ENCODE measurements at regions not wholly inside any gene's neighbourhood (a gene's known extent, or its start where the extent isn't known, plus 50 kb on each side); places are given as distances from the start of the nearest gene placed in this dataset.

DNA sequence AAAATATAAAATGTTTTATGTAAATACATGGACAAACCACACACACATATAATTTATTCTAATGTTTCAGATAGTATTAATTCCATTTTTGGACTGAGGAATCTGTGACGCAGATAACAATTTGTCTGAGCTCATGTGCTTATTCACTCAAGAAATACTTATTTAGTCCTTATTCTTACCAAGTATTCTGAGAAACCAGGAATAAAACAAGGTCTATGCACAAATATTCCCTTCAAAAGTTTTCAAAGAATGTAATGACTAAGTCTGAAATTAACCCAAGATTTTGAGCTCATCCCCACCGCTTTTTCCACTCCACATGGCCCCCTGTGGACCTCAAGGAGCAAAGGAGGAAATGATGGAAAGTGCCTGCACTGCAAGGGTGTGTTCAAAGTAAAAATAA, 1022.3 kb downstream of the EFNA5 start:
- H3K4me1 ChIP-seq, result no peaks in the 10 kb centered on the region
- H3K27me3 ChIP-seq, result no peaks in the 10 kb centered on the region
- DNase-seq, result no peak
- no peak overlapping the region for H3K27ac ChIP-seq
- TF ChIP-seq, protein P1, sequence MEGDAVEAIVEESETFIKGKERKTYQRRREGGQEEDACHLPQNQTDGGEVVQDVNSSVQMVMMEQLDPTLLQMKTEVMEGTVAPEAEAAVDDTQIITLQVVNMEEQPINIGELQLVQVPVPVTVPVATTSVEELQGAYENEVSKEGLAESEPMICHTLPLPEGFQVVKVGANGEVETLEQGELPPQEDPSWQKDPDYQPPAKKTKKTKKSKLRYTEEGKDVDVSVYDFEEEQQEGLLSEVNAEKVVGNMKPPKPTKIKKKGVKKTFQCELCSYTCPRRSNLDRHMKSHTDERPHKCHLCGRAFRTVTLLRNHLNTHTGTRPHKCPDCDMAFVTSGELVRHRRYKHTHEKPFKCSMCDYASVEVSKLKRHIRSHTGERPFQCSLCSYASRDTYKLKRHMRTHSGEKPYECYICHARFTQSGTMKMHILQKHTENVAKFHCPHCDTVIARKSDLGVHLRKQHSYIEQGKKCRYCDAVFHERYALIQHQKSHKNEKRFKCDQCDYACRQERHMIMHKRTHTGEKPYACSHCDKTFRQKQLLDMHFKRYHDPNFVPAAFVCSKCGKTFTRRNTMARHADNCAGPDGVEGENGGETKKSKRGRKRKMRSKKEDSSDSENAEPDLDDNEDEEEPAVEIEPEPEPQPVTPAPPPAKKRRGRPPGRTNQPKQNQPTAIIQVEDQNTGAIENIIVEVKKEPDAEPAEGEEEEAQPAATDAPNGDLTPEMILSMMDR (IDR thresholded peaks at IDR 0.05), result no peak
- 78 to 82% methylated on average over 2 of the region's 2 CpGs for WGBS, 2 donors
- no peak for ATAC-seq
- intact Hi-C loops (cut with DNase I), result no loop called here
- H3K4me3 ChIP-seq, result no peak overlapping the region
- H3K36me3 ChIP-seq, result no peaks in the 10 kb centered on the region
- H3K9me3 ChIP-seq, result peaks cover 0 to 15% (median 0%) of the 10 kb centered on the region in 11 donors

DNA sequence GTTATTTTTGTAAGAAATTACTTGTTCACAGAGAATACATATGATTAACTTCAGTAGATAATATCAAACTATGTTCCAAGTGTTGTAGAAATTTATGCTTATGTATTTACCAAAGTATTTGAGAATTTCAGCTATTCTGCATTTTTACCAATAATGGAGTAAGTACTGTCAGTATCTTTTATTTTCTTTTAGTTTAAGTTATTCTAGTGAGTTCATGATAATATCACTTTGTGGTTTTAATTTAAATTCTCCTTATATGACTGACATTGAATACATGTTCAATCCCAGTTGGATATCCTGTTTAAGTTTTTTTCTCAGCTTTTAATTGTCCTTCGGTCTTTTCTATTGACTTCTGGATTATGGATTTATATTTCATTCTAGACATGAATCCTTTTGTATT, 1024.6 kb downstream of the EFNA5 start:
- no peak for DNase-seq
- no peaks in the 10 kb centered on the region for H3K9me3 ChIP-seq
- H3K4me3 ChIP-seq, result no peak overlapping the region
- H3K27ac ChIP-seq, result no peak overlapping the region
- intact Hi-C loops (cut with DNase I), result no loop called here
- 92 to 97% methylated on average over 1 of the region's 1 CpG for WGBS, 2 donors
- ATAC-seq, result no peak
- H3K4me1 ChIP-seq, result no peaks in the 10 kb centered on the region
- no peaks in the 10 kb centered on the region for H3K36me3 ChIP-seq
- TF ChIP-seq, protein P1 (IDR thresholded peaks at IDR 0.05), result no peak
- H3K27me3 ChIP-seq, result no peaks in the 10 kb centered on the region

DNA sequence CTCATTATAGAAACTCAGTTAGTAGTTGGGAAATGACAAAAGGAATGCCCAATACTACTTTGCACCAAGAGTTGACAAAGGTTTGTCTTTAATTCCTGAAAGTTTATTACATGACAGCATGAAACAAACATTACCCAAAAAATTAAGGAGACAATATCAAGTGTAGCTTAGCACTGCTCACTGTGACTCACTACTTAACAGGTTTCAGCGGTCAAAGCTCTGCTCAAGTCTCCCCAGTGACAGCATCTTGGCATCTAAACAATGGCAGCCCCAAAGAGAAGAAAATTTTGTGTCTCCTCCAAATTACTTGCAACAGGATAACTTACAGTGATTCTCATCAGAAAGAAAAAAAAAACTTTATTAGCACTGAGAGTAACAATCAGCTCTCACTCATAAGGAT, 1030.2 kb downstream of the EFNA5 start:
- Histone ChIP-seq H3K36me3 (no peaks in the 10 kb centered on the region), H3K4me1 (no peaks in the 10 kb centered on the region), H3K4me3 (no peak overlapping the region), H3K27me3 (no peaks in the 10 kb centered on the region), H3K27ac (no peak overlapping the region), H3K9me3 (no peaks in the 10 kb centered on the region)
- ATAC-seq (no peak), DNase-seq (no peak)
- TF ChIP-seq, protein P1 (IDR thresholded peaks at IDR 0.05), result no peak
- intact Hi-C loops (cut with DNase I), result no loop called here
- WGBS, 2 donors, result 80 to 85% methylated on average over 1 of the region's 1 CpG

DNA sequence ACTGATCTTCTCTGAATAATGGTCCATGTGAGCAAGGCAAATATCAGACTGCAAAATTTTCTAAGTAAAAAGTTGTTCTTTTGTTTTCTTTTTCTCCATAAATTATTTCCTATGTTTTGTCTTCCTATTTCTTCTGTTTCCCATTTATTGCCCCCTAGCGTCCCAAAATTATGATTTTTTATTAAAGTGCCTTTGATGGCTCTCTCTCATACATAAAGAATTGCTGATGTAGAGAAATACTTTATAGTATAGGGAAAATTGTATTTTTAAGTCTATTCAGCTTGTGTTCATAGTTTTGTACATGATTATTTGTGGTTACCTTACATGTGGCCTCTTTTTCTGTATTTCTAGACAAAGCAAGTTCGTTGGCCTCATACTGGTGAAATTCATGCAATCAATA, 1031.2 kb downstream of the EFNA5 start:
- intact Hi-C loops (cut with DNase I), result no loop called here
- Histone ChIP-seq H3K36me3 (no peaks in the 10 kb centered on the region), H3K27ac (no peak overlapping the region), H3K4me3 (no peak overlapping the region), H3K4me1 (no peaks in the 10 kb centered on the region), H3K27me3 (no peaks in the 10 kb centered on the region), H3K9me3 (no peaks in the 10 kb centered on the region)
- ATAC-seq (no peak), DNase-seq (no peak)
- TF ChIP-seq, protein P1 (IDR thresholded peaks at IDR 0.05), result no peak
- 66 to 70% methylated on average over 2 of the region's 2 CpGs for WGBS, 2 donors

DNA sequence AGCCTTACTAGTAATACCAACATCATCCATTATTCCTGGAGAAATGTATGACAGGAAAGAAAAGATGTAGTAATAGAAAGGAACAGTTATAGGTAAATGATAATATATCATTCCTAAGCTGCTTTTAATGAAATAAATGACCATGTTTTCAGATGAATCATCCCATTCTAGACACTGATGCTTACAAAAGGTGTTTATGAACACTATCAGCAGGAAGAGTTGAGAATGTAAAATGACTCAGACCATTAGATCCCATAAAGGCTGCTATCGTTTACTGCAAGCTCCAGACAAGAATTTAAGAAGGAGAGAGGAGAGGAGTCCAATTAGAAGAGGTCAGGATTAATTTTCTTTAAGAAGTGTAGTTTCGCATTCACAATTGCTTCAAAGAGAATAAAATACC, 1033.5 kb downstream of the EFNA5 start:
- Histone ChIP-seq H3K27me3 (no peaks in the 10 kb centered on the region), H3K27ac (no peak overlapping the region), H3K9me3 (no peaks in the 10 kb centered on the region), H3K4me1 (no peaks in the 10 kb centered on the region), H3K4me3 (no peak overlapping the region), H3K36me3 (no peaks in the 10 kb centered on the region)
- 80 to 92% methylated on average over 2 of the region's 2 CpGs for WGBS, 2 donors
- DNase-seq (no peak), ATAC-seq (no peak)
- intact Hi-C loops (cut with DNase I), result no loop called here
- TF ChIP-seq, protein P1 (IDR thresholded peaks at IDR 0.05), result no peak
